Fibroblast of peridontal ligament (primary cell): ENCODE measurements at regions not wholly inside any gene's neighbourhood (a gene's known extent, or its start where the extent isn't known, plus 50 kb on each side); places are given as distances from the start of the nearest gene placed in this dataset.

Experiments
- DNase-seq: peaks from one replicate; pipeline ENCODE4 v3.0.0-alpha.2; 2010; ENCODE audit errors: extremely low read depth

- DNase-seq = no peak
Observed at GRCh38 chr14:26130690-26131089, 467.1 kb downstream of the NOVA1 start.

GRCh38 chr14:26128931-26129671 is 468.7 kb downstream of the NOVA1 start:
- DNase-seq = no peak

GRCh38 chr14:26124896-26125438 is 472.9 kb downstream of the NOVA1 start:
- no peak for DNase-seq

GRCh38 chr14:26123459-26123858 is 474.4 kb downstream of the NOVA1 start:
- no peak for DNase-seq

DNA sequence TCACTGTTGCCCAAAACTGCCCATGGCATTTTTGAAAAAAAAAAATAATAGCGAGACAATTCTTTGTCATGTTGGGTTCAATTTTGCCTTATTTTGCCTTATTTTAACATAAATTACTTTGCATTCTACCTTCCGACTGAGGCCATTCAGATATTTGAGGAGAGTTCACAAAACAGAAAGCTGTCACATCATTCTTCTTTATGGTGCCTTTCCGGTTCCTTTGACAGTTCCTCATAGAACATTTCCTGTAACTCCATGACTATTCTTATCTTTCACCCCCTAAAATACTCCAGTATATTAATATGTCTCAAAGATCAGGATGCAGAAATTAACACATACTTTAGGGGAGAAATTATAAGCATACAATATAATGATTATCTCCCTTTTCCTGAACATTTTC is 476.7 kb downstream of the NOVA1 start:
- DNase-seq = no peak

DNA sequence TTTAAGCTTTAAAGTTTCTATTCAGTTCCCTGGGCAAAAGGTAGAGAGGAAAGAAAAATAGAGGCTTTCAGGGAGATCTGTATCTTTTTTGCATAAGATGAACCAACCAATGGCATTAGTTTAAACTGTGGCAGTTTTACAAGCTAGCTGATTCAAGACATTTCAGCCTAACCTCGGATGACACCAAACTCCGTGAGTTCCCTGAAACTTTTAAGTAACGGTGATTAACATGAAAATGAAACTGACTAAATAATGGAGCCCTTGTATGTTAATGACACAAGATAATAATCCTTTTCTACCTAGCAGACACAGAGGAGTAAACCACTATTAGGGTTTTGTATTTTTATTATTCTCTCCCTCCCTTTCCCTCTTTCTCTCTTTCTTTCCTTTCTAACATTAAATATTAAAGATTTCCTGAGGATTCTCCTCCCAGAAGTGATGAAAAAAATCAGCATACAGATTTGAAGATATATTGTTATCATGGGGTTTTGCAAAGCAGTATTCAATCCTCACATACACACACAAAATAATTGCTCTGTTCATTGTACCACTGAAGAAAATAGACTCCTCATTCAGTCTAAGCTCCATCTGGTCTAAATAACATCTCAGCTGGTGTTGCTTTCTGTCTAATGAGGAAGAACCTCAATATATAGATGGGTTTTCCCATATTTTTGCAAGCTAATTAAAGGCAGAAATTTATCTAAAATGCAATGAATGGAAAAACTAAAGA is 483.8 kb downstream of the NOVA1 start:
- no peak for DNase-seq

DNA sequence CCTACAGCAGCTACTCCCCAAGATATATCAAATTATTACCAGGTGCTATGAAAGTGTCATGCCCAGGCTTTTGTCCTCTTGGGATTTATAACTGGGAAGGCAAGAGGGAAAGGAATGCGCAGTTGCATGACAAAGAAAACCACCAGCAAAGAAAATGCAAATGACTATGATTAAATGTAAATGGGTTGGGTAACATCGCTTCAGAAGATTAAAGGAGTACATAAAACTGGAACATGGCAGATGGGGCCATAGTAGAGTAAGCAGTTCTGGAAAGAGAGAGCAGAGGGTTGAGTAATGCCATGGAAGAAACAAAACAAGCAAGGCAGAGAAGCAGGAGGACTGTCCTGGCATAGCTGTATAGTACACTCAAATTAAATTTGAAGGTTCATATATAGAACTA is 493.1 kb downstream of the NOVA1 start:
- no peak for DNase-seq

DNA sequence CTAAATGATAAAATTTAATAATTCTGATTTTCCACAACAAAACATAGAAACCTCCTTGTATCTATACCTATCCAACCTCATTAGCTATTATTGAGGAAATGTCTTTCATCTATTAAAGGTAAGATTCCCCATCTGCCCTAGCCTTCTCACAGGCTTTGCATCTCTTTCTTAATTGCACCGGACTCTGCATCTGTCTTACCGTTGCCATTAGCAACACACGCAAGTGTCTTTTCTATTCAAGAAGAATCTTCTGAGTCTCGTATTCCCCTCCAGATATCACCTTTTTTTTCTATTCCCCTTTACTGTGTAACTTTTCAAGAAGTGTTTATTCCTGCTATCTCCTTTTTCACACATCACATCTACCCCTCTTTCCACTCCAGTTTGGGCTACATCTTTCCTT is 500.0 kb downstream of the NOVA1 start:
- DNase-seq = no peak

DNA sequence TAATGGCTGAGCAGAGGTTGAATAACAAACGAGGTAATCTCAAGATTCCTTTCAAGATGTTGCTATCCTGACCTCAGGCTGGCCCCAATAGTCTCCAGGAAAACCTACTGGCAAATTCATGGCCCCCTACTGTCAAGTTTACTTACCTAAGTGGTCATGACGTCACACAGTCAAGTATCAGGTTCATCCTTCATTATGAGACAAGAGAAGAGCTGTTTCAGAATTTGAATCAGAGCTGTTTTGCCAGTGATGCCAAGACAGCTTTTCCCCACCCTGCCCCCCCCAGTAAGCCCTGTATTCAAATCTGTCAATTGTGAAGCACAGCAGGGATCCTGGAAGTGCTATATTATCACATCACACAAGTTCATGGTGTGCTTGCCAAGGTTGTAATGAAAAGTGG is 509.6 kb downstream of the NOVA1 start:
- no peak for DNase-seq

- no peak for DNase-seq
Observed at GRCh38 chr14:26081043-26081442, 516.8 kb downstream of the NOVA1 start.

DNA sequence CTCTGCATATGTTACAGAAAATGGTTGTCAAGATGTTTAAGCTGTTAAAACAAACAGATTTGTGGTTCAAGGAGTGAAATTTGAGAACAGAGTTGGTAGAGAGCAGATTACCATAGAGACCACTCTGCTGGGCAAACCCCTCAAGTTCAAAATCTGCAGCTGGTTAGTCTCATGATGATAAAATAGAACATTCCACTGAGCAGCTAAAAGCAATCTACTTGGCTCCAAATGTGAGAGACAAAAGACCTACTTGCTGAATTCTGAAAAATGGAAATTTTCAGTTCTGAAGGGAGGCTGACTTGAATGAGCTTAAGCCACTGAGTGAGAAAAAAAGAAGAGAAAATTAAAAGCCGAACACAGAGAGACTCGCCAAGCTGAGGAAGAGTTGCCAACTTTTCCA is 519.3 kb downstream of the NOVA1 start:
- no peak for DNase-seq

- DNase-seq = no peak
Observed at GRCh38 chr14:26074892-26075291, 522.9 kb downstream of the NOVA1 start.

DNA sequence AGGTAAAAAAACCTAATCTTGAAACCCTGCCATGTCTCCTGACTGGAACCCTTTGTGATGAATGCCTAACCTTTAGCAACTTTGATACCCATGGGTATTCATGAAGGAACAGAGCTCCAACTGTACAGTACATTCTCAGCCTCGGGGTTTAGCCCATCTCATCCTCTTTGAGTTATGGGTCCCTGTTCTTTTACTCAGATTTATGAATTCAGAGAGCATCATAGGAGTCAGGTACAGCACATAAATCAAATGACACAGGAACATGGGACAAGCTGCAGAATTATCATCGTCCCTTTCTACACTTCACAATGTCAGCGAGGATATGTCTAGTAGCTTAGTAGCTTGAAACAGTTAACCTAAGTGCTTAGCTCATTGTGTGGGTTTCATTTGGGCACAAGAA is 527.4 kb downstream of the NOVA1 start:
- no peak for DNase-seq

DNA sequence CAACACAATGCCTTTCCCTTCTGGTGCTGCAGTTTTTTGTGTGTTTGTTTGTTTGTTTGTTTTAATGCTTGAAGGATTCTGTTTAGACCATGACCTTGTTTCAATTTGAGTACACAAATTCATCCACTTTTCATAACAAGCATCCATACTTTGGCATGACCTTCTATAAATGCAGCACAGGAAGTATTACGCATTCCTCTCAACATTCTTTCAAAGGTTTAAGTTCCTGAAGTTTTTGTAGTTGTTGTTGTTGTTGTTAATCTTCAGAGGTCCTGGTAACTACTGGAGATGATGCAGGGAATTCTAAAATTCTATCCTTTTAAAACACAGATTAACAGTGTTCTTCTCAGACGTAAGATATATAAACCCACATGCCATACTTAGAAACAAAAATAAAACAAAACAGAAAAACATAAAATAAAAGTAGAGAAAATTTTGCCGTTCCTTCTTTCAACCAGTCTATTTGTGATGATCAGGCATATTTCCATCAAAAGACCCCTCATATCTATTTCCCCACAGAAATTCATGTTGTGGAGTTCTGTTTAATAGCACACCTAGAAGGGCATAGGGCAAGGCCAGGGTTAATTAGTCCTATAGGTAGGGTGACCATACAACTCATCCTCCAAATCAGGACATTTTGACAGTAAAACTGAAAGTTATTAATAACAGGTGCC is 529.9 kb downstream of the NOVA1 start:
- no peak for DNase-seq

DNA sequence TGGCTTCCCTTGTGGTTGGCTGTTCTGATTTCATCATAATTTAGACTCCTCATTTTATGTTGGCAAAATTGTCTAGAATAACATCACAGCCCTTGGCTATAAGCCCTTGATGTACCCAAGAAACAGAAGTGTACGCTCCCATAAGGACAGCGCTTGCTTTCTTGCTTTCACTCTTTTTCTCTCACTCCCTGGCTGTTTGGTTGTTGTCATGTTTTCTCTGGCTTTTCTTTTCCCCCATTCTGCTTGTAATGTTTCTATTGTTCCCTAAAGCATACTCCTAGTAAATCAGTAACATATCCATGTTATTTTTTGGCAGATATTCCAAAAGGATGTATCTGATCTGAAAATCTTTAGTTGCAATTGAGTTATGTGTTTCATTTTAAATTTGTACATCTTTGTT is 530.5 kb downstream of the NOVA1 start:
- DNase-seq = no peak

GRCh38 chr14:26056036-26056616 is 541.7 kb downstream of the NOVA1 start:
- no peak for DNase-seq

DNA sequence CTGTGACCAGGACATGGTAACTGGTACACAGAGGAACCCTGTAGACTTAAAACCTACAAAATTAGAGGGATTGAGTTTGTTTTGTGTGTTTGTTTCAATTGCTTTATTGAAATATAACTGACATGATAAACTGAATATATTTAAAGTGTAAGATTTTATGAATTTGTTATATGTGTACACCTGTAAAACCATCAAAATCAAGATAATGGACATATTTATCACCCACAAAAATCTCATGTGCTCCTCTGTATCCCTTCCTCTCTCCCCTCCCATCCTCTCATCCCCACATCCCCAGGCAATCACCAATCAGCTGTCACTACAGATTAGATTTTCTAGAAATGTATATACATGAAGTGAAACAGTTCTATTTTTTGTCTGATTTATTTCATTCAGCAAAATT is 565.5 kb downstream of the NOVA1 start:
- no peak for DNase-seq

DNA sequence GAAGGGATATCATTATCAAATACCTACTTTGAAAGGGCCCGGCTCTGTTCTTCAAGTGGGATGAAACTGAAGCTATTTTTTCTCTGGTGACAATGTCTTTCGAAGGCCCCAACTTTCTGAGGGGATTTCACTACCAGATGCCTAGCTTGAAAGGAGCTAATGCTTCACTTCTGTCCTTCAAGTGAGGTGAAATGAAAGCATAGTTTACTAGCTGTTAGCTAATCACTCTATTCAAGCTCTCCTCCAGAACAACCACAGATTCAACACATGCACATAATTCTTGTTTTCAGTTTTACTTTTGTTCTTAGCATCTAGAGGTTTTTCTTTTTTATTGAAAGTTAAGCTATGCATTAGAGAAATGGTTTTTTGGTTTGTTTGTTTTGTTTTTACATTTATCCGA is 571.4 kb downstream of the NOVA1 start:
- no peak for DNase-seq

- no peak for DNase-seq
Observed at GRCh38 chr14:26023967-26024366, 573.9 kb downstream of the NOVA1 start.

GRCh38 chr14:26021759-26022158 is 576.1 kb downstream of the NOVA1 start:
- no peak for DNase-seq

GRCh38 chr14:26017270-26017669 is 580.6 kb downstream of the NOVA1 start:
- no peak for DNase-seq

GRCh38 chr14:26008290-26008689 is 589.5 kb downstream of the NOVA1 start:
- DNase-seq = no peak
